ENCODE measurements at regions not wholly inside any gene's neighbourhood (a gene's known extent, or its start where the extent isn't known, plus 50 kb on each side); places are given as distances from the start of the nearest gene placed in this dataset.

- TF ChIP-seq, protein P1, sequence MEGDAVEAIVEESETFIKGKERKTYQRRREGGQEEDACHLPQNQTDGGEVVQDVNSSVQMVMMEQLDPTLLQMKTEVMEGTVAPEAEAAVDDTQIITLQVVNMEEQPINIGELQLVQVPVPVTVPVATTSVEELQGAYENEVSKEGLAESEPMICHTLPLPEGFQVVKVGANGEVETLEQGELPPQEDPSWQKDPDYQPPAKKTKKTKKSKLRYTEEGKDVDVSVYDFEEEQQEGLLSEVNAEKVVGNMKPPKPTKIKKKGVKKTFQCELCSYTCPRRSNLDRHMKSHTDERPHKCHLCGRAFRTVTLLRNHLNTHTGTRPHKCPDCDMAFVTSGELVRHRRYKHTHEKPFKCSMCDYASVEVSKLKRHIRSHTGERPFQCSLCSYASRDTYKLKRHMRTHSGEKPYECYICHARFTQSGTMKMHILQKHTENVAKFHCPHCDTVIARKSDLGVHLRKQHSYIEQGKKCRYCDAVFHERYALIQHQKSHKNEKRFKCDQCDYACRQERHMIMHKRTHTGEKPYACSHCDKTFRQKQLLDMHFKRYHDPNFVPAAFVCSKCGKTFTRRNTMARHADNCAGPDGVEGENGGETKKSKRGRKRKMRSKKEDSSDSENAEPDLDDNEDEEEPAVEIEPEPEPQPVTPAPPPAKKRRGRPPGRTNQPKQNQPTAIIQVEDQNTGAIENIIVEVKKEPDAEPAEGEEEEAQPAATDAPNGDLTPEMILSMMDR (IDR thresholded peaks at IDR 0.05 in 4 of 5, conservative IDR thresholded peaks at IDR 0.05 in 1 of 5) = no peak
- no peak for TF ChIP-seq POLR2A (IDR thresholded peaks at IDR 0.05)
Measured at GRCh38 chr7:153010416-153010815, 250.9 kb downstream of the ACTR3B start.

Measured in gastrocnemius medialis (tissue), 4 donors.